ENCODE measurements at regions not wholly inside any gene's neighbourhood (a gene's known extent, or its start where the extent isn't known, plus 50 kb on each side); places are given as distances from the start of the nearest gene placed in this dataset.

DNA sequence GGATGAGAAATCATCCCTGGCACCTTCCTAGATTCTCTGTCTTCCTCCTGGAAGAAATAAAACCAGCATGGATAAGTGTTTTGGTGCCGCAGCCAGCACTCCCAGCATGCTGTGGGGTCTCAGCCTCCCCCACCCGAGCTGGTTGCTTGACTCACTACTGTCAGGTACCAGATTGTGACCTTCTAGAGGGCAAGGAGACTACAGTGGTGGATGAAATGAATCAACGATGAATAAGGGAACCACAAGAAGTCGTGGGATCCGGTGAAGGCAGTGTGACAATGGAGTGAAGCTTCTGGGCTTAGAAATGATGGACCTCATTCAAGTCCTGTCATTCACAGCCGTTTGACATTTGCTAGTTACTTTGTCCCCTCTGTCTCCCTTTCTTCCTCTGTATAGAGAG is 50.2 kb upstream of the SLCO3A1 start:
- H3K4me1 ChIP-seq (ENCODE audit: control insufficient read depth in 3 of 3, insufficient read depth in 2 of 3, low read depth in 1 of 3, low read length in 2 of 3) = no peaks in the 10 kb centered on the region
- H3K36me3 ChIP-seq (ENCODE audit: control insufficient read depth in 3 of 3, insufficient read depth in 2 of 3, low read depth in 1 of 3, low read length in 3 of 3) = no peaks in the 10 kb centered on the region
- H3K9me3 ChIP-seq (ENCODE audit: control insufficient read depth in 2 of 2, insufficient read depth in 1 of 2, low read depth in 1 of 2, low read length in 1 of 2) = no peaks in the 10 kb centered on the region
- no peak overlapping the region for H3K27ac ChIP-seq (ENCODE audit: low read depth in 1 of 3, low read length in 2 of 3)
- no peak overlapping the region for H3K4me3 ChIP-seq (ENCODE audit: low read depth in 1 of 3, low read length in 3 of 3)
- H3K27me3 ChIP-seq (ENCODE audit: control insufficient read depth in 3 of 3, insufficient read depth in 3 of 3, low read length in 3 of 3) = peaks cover 0 to 3% (median 0%) of the 10 kb centered on the region in 3 donors
- no peak for FAIRE-seq
- 62 to 79% (median 66%) methylated on average over 6 of the region's 6 CpGs for WGBS, 3 donors
- DNase-seq = no peak

All from small intestine (tissue), 7 donors.